ENCODE measurements at regions not wholly inside any gene's neighbourhood (a gene's known extent, or its start where the extent isn't known, plus 50 kb on each side); places are given as distances from the start of the nearest gene placed in this dataset.

DNA sequence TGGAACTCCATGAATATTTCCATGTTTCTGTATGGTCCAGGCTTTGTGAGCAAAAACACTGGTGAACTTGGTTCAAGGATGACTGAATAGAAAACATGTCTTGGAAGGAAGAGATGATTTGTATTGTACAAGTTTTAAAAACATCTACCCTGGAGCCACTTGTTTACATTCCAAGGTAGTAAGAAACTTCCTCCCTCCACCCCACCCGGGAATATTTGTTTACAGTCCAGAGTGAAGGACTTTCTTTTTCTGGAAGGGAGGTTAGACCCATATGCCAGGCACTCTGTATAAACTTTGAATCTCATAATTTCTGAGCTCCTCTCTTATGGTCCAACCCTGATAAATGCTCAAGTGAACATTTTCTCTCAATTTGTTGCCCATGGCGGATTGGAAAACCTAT, 323.3 kb upstream of the LYPLAL1 start:
- DNase-seq = no peak
- intact Hi-C loops (cut with micrococcal nuclease) = no loop called here
- H3K9me3 Mint-ChIP-seq = peaks cover 3% of the 10 kb centered on the region
- no peak overlapping the region for H3K4me3 Mint-ChIP-seq
- H3K36me3 Mint-ChIP-seq (ENCODE audit: low read depth) = no peaks in the 10 kb centered on the region
- no peak overlapping the region for H3K27ac Mint-ChIP-seq
- H3K27me3 Mint-ChIP-seq = no peaks in the 10 kb centered on the region
- TF ChIP-seq, protein P1, sequence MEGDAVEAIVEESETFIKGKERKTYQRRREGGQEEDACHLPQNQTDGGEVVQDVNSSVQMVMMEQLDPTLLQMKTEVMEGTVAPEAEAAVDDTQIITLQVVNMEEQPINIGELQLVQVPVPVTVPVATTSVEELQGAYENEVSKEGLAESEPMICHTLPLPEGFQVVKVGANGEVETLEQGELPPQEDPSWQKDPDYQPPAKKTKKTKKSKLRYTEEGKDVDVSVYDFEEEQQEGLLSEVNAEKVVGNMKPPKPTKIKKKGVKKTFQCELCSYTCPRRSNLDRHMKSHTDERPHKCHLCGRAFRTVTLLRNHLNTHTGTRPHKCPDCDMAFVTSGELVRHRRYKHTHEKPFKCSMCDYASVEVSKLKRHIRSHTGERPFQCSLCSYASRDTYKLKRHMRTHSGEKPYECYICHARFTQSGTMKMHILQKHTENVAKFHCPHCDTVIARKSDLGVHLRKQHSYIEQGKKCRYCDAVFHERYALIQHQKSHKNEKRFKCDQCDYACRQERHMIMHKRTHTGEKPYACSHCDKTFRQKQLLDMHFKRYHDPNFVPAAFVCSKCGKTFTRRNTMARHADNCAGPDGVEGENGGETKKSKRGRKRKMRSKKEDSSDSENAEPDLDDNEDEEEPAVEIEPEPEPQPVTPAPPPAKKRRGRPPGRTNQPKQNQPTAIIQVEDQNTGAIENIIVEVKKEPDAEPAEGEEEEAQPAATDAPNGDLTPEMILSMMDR (IDR thresholded peaks at IDR 0.05) = no peak
- POLR2A ChIA-PET = no interaction called here
- CTCF ChIA-PET = no interaction called here
- ATAC-seq = no peak
- H3K4me1 Mint-ChIP-seq (ENCODE audit: low read depth) = no peaks in the 10 kb centered on the region

DNA sequence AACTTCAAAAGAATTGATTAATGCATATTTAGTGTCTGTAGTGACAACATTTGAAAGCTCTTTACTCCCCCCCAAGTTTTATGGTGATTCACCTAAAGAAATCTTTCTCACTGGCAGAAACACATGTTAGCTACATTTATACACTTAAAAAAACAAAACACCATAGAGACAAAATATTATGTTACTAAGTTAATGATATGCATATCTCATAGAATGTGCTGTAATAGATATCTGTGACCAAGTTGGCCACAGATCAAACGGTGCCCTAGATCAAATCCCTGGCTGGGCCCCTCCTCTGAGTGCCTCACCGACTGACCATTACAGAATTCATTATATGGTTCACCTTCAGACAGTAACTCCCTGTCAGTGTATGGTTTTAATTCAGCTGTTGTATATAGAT, 322.1 kb upstream of the LYPLAL1 start:
- CTCF ChIA-PET = no interaction called here

DNA sequence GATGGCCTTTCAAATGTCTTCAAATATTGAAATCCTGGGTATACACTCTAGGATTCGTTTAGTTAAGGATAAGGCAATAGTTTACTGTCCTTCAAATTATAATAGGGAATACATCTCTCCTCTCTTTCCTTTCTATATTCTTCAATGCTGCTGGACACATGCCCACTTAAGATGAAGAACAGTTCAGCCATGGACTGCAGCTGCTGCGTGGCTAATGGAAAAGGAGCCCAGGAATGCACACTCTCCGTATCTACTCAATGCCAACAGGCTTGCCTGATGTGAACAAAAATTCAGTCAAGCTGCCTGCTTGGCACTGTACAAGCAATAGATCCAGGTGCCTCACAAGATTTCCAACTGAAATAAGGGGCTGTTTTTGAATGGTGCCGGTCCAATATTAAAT, 321.2 kb upstream of the LYPLAL1 start:
- intact Hi-C loops (cut with micrococcal nuclease) = no loop called here
- TF ChIP-seq, protein P1 (IDR thresholded peaks at IDR 0.05) = no peak
- ATAC-seq = no peak
- Mint-ChIP-seq H3K4me3 (no peak overlapping the region), H3K27ac (no peak overlapping the region), H3K9me3 (no peaks in the 10 kb centered on the region), H3K27me3 (no peaks in the 10 kb centered on the region), H3K4me1 (ENCODE audit: low read depth) (no peaks in the 10 kb centered on the region), H3K36me3 (ENCODE audit: low read depth) (no peaks in the 10 kb centered on the region)
- ChIA-PET POLR2A (no interaction called here), CTCF (no interaction called here)
- no peak for DNase-seq

More for the DNA sequence above, 322.1 kb upstream of the LYPLAL1 start:
- ATAC-seq (no peak), DNase-seq (no peak)
- H3K9me3 Mint-ChIP-seq = no peaks in the 10 kb centered on the region
- no peak overlapping the region for H3K27ac Mint-ChIP-seq
- H3K27me3 Mint-ChIP-seq = no peaks in the 10 kb centered on the region
- no peaks in the 10 kb centered on the region for H3K4me1 Mint-ChIP-seq (ENCODE audit: low read depth)
- TF ChIP-seq, protein P1 (IDR thresholded peaks at IDR 0.05) = no peak
- H3K36me3 Mint-ChIP-seq (ENCODE audit: low read depth) = no peaks in the 10 kb centered on the region
- POLR2A ChIA-PET = no interaction called here
- intact Hi-C loops (cut with micrococcal nuclease) = no loop called here
- no peak overlapping the region for H3K4me3 Mint-ChIP-seq

DNA sequence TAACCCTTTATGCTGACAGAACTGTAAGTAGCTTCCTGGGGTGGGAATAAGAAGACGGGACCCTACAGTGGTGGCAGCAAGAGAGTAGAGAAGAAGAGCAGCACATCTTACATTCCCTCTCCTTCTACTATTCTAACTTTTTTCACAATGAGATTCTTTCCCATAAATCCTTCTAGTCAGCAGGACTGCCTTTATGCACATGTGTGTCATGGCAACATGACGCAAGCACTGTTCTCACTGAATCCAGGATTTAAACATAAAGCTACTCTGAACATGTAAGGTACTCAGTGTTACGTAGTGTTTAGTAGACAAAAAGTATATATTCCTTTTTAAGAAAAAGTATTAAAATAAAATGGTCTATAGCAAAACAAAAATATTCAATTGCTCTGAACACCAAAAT, 309.7 kb upstream of the LYPLAL1 start:
- H3K4me3 Mint-ChIP-seq = no peak overlapping the region
- ATAC-seq = no peak
- POLR2A ChIA-PET = no interaction called here
- intact Hi-C loops (cut with micrococcal nuclease) = no loop called here
- DNase-seq = no peak
- no peak overlapping the region for H3K27ac Mint-ChIP-seq
- no peaks in the 10 kb centered on the region for H3K36me3 Mint-ChIP-seq (ENCODE audit: low read depth)
- H3K9me3 Mint-ChIP-seq = no peaks in the 10 kb centered on the region
- H3K27me3 Mint-ChIP-seq = no peaks in the 10 kb centered on the region
- no peaks in the 10 kb centered on the region for H3K4me1 Mint-ChIP-seq (ENCODE audit: low read depth)
- CTCF ChIA-PET = no interaction called here
- TF ChIP-seq, protein P1 (IDR thresholded peaks at IDR 0.05) = no peak

DNA sequence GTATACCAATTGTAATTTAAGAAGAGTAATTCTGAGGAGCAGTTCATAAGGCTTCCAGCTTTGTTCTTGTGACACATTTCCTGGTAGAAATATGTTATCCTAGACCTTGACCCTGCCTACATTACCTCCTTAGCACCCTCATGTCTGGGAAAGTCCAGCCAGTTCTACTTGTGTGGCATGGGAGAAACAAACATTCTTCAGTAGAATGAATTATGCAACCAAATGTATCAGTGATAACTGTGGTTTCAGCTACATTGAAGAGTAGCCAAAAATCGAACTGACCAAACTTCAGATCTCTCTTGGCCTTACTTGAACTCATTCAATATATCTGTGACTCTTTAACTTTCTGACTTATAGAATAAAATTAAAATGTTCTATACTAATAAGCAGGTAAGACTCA, 308.1 kb upstream of the LYPLAL1 start:
- Mint-ChIP-seq H3K36me3 (ENCODE audit: low read depth) (no peaks in the 10 kb centered on the region), H3K4me3 (no peak overlapping the region), H3K9me3 (peaks cover 1% of the 10 kb centered on the region), H3K27ac (no peak overlapping the region), H3K4me1 (ENCODE audit: low read depth) (no peaks in the 10 kb centered on the region), H3K27me3 (no peaks in the 10 kb centered on the region)
- DNase-seq = no peak
- CTCF ChIA-PET = no interaction called here
- TF ChIP-seq, protein P1 (IDR thresholded peaks at IDR 0.05) = no peak
- intact Hi-C loops (cut with micrococcal nuclease) = no loop called here
- POLR2A ChIA-PET = no interaction called here
- ATAC-seq = no peak

Data from activated CD8-positive, alpha-beta T cell treated with anti-CD3 and anti-CD28 coated beads for 36 hours (primary cell).